AG04449 (cell line): ENCODE measurements at regions not wholly inside any gene's neighbourhood (a gene's known extent, or its start where the extent isn't known, plus 50 kb on each side); places are given as distances from the start of the nearest gene placed in this dataset.

Experiments used
- CTCF ChIA-PET: fragments of 350-600 bp; formaldehyde crosslinking; extraction: SDS; loops from one replicate; lab custom pipeline; 2021; ENCODE audit warnings: antibody characterized with exemption; lab: Yijun Ruan, JAX
- POLR2A ChIA-PET: fragments of 400-600, 350-600 bp; formaldehyde crosslinking; extraction: SDS; loops from one replicate; lab custom pipeline; 2020; ENCODE audit warnings: antibody characterized with exemption, inconsistent platforms; lab: Yijun Ruan, JAX
- DNase-seq: peaks from one replicate; pipeline ENCODE4 v3.0.0-alpha.2; 2010; ENCODE audit warnings: low read depth, low spot score
- H3K4me3 ChIP-seq: 2 replicates; pipeline ENCODE4 v1.5.1; 2011; ENCODE audit warnings: low read depth, mild to moderate bottlenecking, control low read depth, low read length
- TF ChIP-seq, protein P1 (sequence below): IDR thresholded peaks from one replicate; pipeline ENCODE4 v1.5.1; 2011; ENCODE audit warnings: mild to moderate bottlenecking, moderate library complexity, low read length, control low read depth, inconsistent platforms; ENCODE audit not compliant: insufficient read depth; ENCODE audit errors: missing control alignments

DNA sequence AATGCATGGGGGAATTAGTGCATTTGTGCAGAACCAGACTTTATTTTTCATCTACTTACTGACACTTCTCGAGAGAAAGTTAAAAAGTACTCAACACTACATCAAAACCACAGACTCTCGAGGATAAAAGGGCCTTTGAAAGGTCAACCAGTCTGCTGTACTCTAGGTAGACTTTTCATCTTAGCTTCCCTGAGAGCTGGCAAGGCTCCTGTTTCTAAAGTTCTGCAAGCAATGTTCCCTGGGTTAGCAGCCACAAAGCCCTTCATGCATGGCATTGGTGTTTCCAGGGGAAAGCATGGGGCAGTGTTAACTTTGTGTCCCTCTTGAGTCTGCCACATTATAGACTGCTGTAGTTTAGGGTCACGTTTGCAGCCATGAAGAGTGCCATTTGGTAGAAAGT is 106.4 kb upstream of the PFN2 start:
- no peak overlapping the region for H3K4me3 ChIP-seq
- DNase-seq: no peak
- ChIA-PET POLR2A (no interaction called here), CTCF (interaction anchor here (1.0 kb wide), 1 partner anchor 13 kb away, joined by 3 read pairs; no protein-coding TSS in a partner anchor)
- TF ChIP-seq, protein P1, sequence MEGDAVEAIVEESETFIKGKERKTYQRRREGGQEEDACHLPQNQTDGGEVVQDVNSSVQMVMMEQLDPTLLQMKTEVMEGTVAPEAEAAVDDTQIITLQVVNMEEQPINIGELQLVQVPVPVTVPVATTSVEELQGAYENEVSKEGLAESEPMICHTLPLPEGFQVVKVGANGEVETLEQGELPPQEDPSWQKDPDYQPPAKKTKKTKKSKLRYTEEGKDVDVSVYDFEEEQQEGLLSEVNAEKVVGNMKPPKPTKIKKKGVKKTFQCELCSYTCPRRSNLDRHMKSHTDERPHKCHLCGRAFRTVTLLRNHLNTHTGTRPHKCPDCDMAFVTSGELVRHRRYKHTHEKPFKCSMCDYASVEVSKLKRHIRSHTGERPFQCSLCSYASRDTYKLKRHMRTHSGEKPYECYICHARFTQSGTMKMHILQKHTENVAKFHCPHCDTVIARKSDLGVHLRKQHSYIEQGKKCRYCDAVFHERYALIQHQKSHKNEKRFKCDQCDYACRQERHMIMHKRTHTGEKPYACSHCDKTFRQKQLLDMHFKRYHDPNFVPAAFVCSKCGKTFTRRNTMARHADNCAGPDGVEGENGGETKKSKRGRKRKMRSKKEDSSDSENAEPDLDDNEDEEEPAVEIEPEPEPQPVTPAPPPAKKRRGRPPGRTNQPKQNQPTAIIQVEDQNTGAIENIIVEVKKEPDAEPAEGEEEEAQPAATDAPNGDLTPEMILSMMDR: no peak

DNA sequence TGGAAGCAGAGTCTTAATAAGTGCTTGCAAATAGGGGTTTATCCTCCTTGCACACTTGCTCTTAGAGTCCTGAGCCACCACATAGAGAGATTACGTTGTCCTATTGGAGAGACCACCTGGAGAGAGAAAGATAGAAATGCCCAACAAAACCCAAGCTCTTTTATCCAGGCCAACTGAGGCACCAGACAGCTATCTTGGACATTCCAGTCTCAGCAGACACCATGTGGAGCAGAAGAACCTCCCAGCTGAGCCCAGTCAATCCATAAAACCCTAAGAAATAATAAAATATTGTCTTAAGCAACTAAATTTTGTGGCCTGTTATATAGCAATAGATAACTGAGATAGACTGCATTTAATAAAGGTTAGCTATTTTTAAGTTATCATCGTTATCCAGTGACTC is 105.7 kb upstream of the PFN2 start:
- DNase-seq: no peak
- no peak overlapping the region for H3K4me3 ChIP-seq
- CTCF ChIA-PET: interaction anchor here (1.0 to 1.2 kb wide), 2 partner anchors 12 to 13 kb away, joined by 3 read pairs; no protein-coding TSS in a partner anchor
- POLR2A ChIA-PET: no interaction called here
- TF ChIP-seq, protein P1: no peak

DNA sequence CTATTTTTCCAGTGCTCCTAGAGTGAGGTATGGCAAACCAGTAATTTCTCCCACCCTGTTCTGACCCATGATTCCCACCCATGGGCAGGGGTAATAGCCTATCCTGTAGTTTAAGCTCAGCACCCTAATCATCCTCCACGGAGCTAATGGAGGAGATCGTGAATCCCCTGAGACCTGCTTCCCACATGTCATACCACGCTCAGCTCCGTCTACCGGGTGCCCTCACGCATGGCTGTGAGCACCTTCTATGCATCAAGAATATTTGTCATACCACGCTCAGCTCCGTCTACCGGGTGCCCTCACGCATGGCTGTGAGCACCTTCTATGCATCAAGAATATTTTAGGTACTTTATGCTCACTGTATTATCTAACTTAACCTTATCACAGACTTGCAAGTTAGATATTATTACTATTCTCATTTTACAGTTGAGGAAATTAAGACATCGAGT is 104.7 kb upstream of the PFN2 start:
- TF ChIP-seq, protein P1: no peak
- CTCF ChIA-PET: interaction anchor here (0.9 to 1.7 kb wide), 2 partner anchors 14 to 21 kb away, joined by 3 to 4 read pairs; no protein-coding TSS in a partner anchor
- POLR2A ChIA-PET: interaction anchor here (0.6 kb wide), 1 partner anchor 105 kb away, joined by 4 read pairs; the partner anchor contains the start of gene PFN2
- DNase-seq: no peak
- H3K4me3 ChIP-seq: no peak overlapping the region

DNA sequence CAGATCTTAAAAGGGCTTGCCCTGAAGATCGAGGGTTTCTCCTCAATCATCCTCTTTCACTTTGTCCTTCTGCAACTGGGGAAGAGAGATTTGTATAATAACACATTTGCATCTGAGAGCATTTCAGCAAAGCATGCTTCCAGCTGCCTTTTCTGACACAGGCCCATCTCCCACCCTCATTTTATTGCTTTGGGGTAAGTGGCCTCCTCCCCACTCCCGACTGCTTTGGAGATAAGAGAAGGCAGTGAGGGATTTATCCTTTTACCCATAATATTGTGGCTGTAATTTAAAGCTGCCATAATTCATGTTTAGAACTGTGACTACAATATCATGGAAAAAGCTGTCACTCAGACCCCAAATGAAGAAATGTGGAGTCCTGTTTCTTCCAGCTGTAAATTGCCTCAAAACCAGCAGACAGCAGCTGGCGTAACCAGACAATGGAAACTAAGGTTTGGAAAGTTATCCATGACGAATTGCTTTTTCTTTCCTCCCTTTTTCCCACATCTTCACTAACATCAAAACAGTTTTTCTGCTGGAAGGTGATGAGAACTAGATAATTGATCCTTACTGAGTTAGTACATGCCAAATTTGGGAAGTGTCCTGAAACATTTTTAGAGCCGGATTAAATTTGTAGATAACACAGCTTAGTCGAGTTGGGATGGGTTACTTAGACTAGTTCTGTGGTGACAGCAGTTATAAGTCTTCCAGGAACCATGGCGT is 104.2 kb upstream of the PFN2 start:
- TF ChIP-seq, protein P1: no peak
- POLR2A ChIA-PET: interaction anchor here (0.6 kb wide), 1 partner anchor 104 kb away, joined by 4 read pairs; the partner anchor contains the start of gene PFN2
- no peak for DNase-seq
- CTCF ChIA-PET: interaction anchor here (0.9 to 1.7 kb wide), 2 partner anchors 14 to 21 kb away, joined by 3 to 4 read pairs; no protein-coding TSS in a partner anchor
- H3K4me3 ChIP-seq: peak overlapping the region; percentile 2

DNA sequence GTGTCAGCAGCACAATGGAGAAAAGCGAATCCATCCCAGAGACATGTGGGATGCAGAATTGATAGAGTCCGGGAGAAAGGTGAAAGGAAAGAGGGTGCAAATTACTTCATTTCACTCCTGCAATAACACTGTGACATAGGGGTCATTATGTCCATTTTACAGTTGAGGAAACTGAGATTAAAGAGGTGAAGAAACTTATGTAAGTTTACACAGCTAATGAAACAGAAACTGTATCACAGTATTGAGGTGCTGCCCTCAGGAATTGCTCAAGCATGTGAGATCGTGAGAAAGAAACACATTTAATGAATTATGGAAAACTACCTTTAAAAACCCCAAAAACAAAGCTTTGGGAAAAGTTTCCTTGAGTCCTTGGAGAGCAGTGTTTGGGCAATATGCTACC is 103.6 kb upstream of the PFN2 start:
- H3K4me3 ChIP-seq: peak overlapping the region; percentile 2
- ChIA-PET CTCF (interaction anchor here (1.7 kb wide), 1 partner anchor 13 kb away, joined by 3 read pairs; no protein-coding TSS in a partner anchor), POLR2A (no interaction called here)
- TF ChIP-seq, protein P1: no peak
- no peak for DNase-seq

DNA sequence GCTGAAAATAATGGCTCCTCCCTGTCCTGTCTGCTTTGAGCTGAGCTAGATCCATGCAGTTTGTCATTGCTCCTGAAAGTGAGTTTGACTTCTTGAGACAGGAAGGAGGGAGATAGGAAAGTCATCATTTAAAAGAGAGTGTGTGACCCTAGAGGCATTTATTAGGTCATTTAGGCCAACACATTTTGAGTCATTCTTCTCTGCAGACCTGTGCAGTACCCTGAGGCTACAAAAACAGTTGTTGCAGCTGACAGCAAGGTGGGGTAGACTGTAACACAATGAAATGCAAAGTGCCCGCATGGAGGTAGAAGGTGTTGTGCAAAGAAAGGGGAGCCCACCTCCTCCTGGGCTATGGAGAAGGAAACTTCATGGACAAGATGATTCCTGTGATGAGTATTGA is 102.8 kb upstream of the PFN2 start:
- TF ChIP-seq, protein P1: no peak
- DNase-seq: no peak
- CTCF ChIA-PET: interaction anchor here (0.8 to 1.8 kb wide), 2 partner anchors 104 to 111 kb away, joined by 3 to 4 read pairs; no protein-coding TSS in a partner anchor
- H3K4me3 ChIP-seq: no peak overlapping the region
- POLR2A ChIA-PET: no interaction called here
